GM19239 (cell line): ENCODE measurements at regions not wholly inside any gene's neighbourhood (a gene's known extent, or its start where the extent isn't known, plus 50 kb on each side); places are given as distances from the start of the nearest gene placed in this dataset.

ENCODE experiments used
- DNase-seq: peaks from one replicate; pipeline ENCODE4 v3.0.0; 2011; ENCODE audit warnings: low spot score; ENCODE audit not compliant: insufficient read length
- FAIRE-seq: peaks from 2 replicates; lab custom pipeline; 2011; peaks lifted over from hg19 to GRCh38; lab: Jason Lieb, UNC

- FAIRE-seq (no peak), DNase-seq (no peak)
Measured at GRCh38 chr10:10647331-10647730, 370.3 kb upstream of the CELF2 start.

- DNase-seq (no peak), FAIRE-seq (no peak)
Measured at GRCh38 chr10:10657139-10657760, 360.4 kb upstream of the CELF2 start.

- DNase-seq (no peak), FAIRE-seq (no peak)
Measured at GRCh38 chr10:10658172-10658785, 359.4 kb upstream of the CELF2 start.

- DNase-seq (no peak), FAIRE-seq (no peak)
Measured at GRCh38 chr10:10660054-10660453, 357.6 kb upstream of the CELF2 start.

GRCh38 chr10:10661176-10661575, 356.5 kb upstream of the CELF2 start:
- FAIRE-seq = no peak
- DNase-seq = no peak

- no peak for DNase-seq
- FAIRE-seq = no peak
Measured at GRCh38 chr10:10662716-10663408, 354.8 kb upstream of the CELF2 start.

GRCh38 chr10:10663622-10664021, 354.1 kb upstream of the CELF2 start:
- FAIRE-seq = no peak
- DNase-seq = no peak

GRCh38 chr10:10665750-10666149, 351.9 kb upstream of the CELF2 start:
- DNase-seq (no peak), FAIRE-seq (no peak)

GRCh38 chr10:10667466-10667865, 350.2 kb upstream of the CELF2 start:
- no peak for DNase-seq
- FAIRE-seq = no peak

GRCh38 chr10:10676972-10677371, 340.7 kb upstream of the CELF2 start:
- FAIRE-seq = no peak

GRCh38 chr10:10677479-10677878, 340.2 kb upstream of the CELF2 start:
- DNase-seq = no peak

More at GRCh38 chr10:10676972-10677371, 340.7 kb upstream of the CELF2 start:
- no peak for DNase-seq

GRCh38 chr10:10680496-10680895, 337.2 kb upstream of the CELF2 start:
- no peak for DNase-seq
- FAIRE-seq = no peak

More at GRCh38 chr10:10677479-10677878, 340.2 kb upstream of the CELF2 start:
- FAIRE-seq = peak; percentile 44

- FAIRE-seq (no peak), DNase-seq (no peak)
Measured at GRCh38 chr10:10684972-10685371, 332.7 kb upstream of the CELF2 start.

GRCh38 chr10:10685566-10685965, 332.1 kb upstream of the CELF2 start:
- no peak for DNase-seq
- FAIRE-seq = no peak

- FAIRE-seq = no peak
- no peak for DNase-seq
Measured at GRCh38 chr10:10687751-10688150, 329.9 kb upstream of the CELF2 start.

GRCh38 chr10:10699427-10699826, 318.2 kb upstream of the CELF2 start:
- FAIRE-seq (no peak), DNase-seq (no peak)

GRCh38 chr10:10701084-10701611, 316.5 kb upstream of the CELF2 start:
- FAIRE-seq (no peak), DNase-seq (no peak)

- DNase-seq (no peak), FAIRE-seq (no peak)
Measured at GRCh38 chr10:10702211-10702610, 315.5 kb upstream of the CELF2 start.

- no peak for DNase-seq
- no peak for FAIRE-seq
Measured at GRCh38 chr10:10703382-10703781, 314.3 kb upstream of the CELF2 start.

GRCh38 chr10:10712155-10712704, 305.4 kb upstream of the CELF2 start:
- no peak for DNase-seq
- FAIRE-seq = no peak

GRCh38 chr10:10714327-10714726, 303.3 kb upstream of the CELF2 start:
- no peak for FAIRE-seq

More at GRCh38 chr10:10714327-10714726, 303.3 kb upstream of the CELF2 start:
- no peak for DNase-seq
